Lung (tissue), 11 donors: ENCODE measurements at regions not wholly inside any gene's neighbourhood (a gene's known extent, or its start where the extent isn't known, plus 50 kb on each side); places are given as distances from the start of the nearest gene placed in this dataset.

Experiments
- ATAC-seq: fragments of 200-7000 bp; cut with Tn5 transposase; one replicate; pipeline ENCODE4 v1.9.1; 2020; ENCODE audit warnings: moderate number of reproducible peaks; ENCODE audit not compliant: insufficient read depth, low FRiP score
- DNase-seq, 3 donors: peaks; one replicate each; pipeline ENCODE4 v3.0.0-alpha.2; 2013 to 2017
- H3K27ac ChIP-seq, 2 donors: one replicate each; pipeline ENCODE4 v1.5.1; 2013; ENCODE audit warnings: mild to moderate bottlenecking in 2 of 2, moderate library complexity in 2 of 2, control low read depth in 1 of 2, inconsistent platforms in 1 of 2, low read depth in 1 of 2, low read length in 1 of 2
- H3K27me3 ChIP-seq, 3 donors: one replicate each; pipeline ENCODE4 v1.5.1; 2013; ENCODE audit warnings: low read length in 2 of 3; ENCODE audit not compliant: control insufficient read depth in 3 of 3, insufficient read depth in 3 of 3
- H3K36me3 ChIP-seq, 4 donors: one replicate each; pipeline ENCODE4 v1.5.1; 2013; ENCODE audit warnings: low read length in 4 of 4, mild to moderate bottlenecking in 1 of 4, moderate library complexity in 1 of 4; ENCODE audit not compliant: control insufficient read depth in 4 of 4, insufficient read depth in 4 of 4
- H3K4me1 ChIP-seq, 5 donors: one replicate each; pipeline ENCODE4 v1.5.1; 2013; ENCODE audit warnings: low read length in 5 of 5, mild to moderate bottlenecking in 2 of 5, moderate library complexity in 1 of 5; ENCODE audit not compliant: control insufficient read depth in 5 of 5, insufficient read depth in 5 of 5
- H3K4me3 ChIP-seq: one replicate; pipeline ENCODE4 v1.5.1; 2013; ENCODE audit warnings: mild to moderate bottlenecking, control low read depth, moderate library complexity
- H3K9ac ChIP-seq, 2 donors: one replicate each; pipeline ENCODE4 v1.5.1; 2013; ENCODE audit warnings: low read length in 2 of 2, control low read depth in 1 of 2; ENCODE audit not compliant: insufficient read depth in 1 of 2
- H3K9me3 ChIP-seq, 4 donors: one replicate each; pipeline ENCODE4 v1.5.1; 2013; ENCODE audit warnings: low read length in 3 of 4, mild to moderate bottlenecking in 1 of 4, moderate library complexity in 1 of 4; ENCODE audit not compliant: control insufficient read depth in 4 of 4, insufficient read depth in 3 of 4
- CTCF ChIP-seq: IDR thresholded peaks from 2 replicates; pipeline ENCODE4 v1.5.1; 2012; ENCODE audit warnings: mild to moderate bottlenecking; ENCODE audit errors: control extremely low read depth, extremely low read depth
- WGBS, 2 donors: extraction: QIAGEN DNeasy Blood & Tissue Kit; methylation state at CpG; one replicate each; pipeline ENCODE4 v1.1.7; 2013; 5-methylcytosine and 5-hydroxymethylcytosine counted together
- donor health status: control.
- donor health status: control.
- donor health status: Bipolar disorder and iron deficiency.
- donor health status: healthy.
- donor health status: DM: yes; HTN: yes; CAD: no.

- ATAC-seq (no peak), DNase-seq (peak; percentile 33 to 85 (median 74))
- TF ChIP-seq CTCF, result no peak
- no peak overlapping the region for H3K4me3 ChIP-seq
- peak overlapping the region in 1 of 2 donors; percentile 4 for H3K9ac ChIP-seq
- H3K9me3 ChIP-seq, result no peaks in the 10 kb centered on the region
- H3K27ac ChIP-seq, result no peak overlapping the region
- H3K4me1 ChIP-seq, result peaks cover 0 to 43% (median 19%) of the 10 kb centered on the region in 5 donors
- H3K36me3 ChIP-seq, result no peaks in the 10 kb centered on the region
- no peaks in the 10 kb centered on the region for H3K27me3 ChIP-seq
- WGBS, 2 donors, result 53 to 67% methylated on average over 6 of the region's 6 CpGs
These were observed 165.2 kb upstream of the ROPN1 start for GRCh38 chr3:124156866-124157712.

- no peak overlapping the region for H3K27ac ChIP-seq
- 56 to 57% methylated on average over 3 of the region's 3 CpGs for WGBS, 2 donors
- no peak for ATAC-seq
These were observed 165.8 kb upstream of the ROPN1 start for GRCh38 chr3:124157748-124158147.

GRCh38 chr3:124158168-124158881, 166.4 kb upstream of the ROPN1 start:
- Histone ChIP-seq H3K27ac (no peak overlapping the region), H3K27me3 (no peaks in the 10 kb centered on the region), H3K4me1 (peaks cover 0 to 43% (median 19%) of the 10 kb centered on the region in 5 donors), H3K4me3 (no peak overlapping the region), H3K9me3 (no peaks in the 10 kb centered on the region), H3K9ac (no peak overlapping the region), H3K36me3 (no peaks in the 10 kb centered on the region)
- 86 to 90% methylated on average over 5 of the region's 5 CpGs for WGBS, 2 donors
- no peak for TF ChIP-seq CTCF
- ATAC-seq (no peak), DNase-seq (peak; percentile 54 to 70 (median 56))

More at GRCh38 chr3:124157748-124158147, 165.8 kb upstream of the ROPN1 start:
- H3K27me3 ChIP-seq, result no peaks in the 10 kb centered on the region
- no peak overlapping the region for H3K9ac ChIP-seq
- no peak overlapping the region for H3K4me3 ChIP-seq
- H3K9me3 ChIP-seq, result no peaks in the 10 kb centered on the region
- H3K4me1 ChIP-seq, result peaks cover 0 to 43% (median 19%) of the 10 kb centered on the region in 5 donors
- DNase-seq, result no peak
- no peak for TF ChIP-seq CTCF
- H3K36me3 ChIP-seq, result no peaks in the 10 kb centered on the region
